Left lung (tissue), 4 donors: ENCODE measurements at regions not wholly inside any gene's neighbourhood (a gene's known extent, or its start where the extent isn't known, plus 50 kb on each side); places are given as distances from the start of the nearest gene placed in this dataset.
A peak's percentile ranks its signal among the peaks of the same experiment; 100 is the strongest.

Experiments used
- ATAC-seq: fragments of 200-7000 bp; cut with Tn5 transposase; one replicate; pipeline ENCODE4 v1.9.1; 2020; ENCODE audit warnings: moderate library complexity
- DNase-seq, 4 donors: peaks; one replicate each; pipeline ENCODE4 v3.0.0-alpha.2; 2013 to 2020
- H3K27ac ChIP-seq, 2 donors: fragments of 200-600 bp; sonication (generic) in 1 of 2; one replicate each; pipeline versions ENCODE4 v1.5.0 to v1.8.0; 2020 to 2021
- H3K27me3 ChIP-seq, 2 donors: fragments of 200-600 bp; sonication (generic) in 1 of 2; one replicate each; pipeline versions ENCODE4 v1.5.0 to v1.8.0; 2020 to 2021
- H3K36me3 ChIP-seq, 2 donors: fragments of 200-600 bp; sonication (generic) in 1 of 2; one replicate each; pipeline versions ENCODE4 v1.5.0 to v1.8.0; 2020 to 2021
- H3K4me1 ChIP-seq, 2 donors: fragments of 200-600 bp; one replicate each; pipeline ENCODE4 v1.8.0; 2021
- H3K4me3 ChIP-seq, 2 donors: fragments of 200-600 bp; sonication (generic) in 1 of 2; one replicate each; pipeline versions ENCODE4 v1.5.0 to v1.8.0; 2020 to 2021; ENCODE audit warnings: mild to moderate bottlenecking in 1 of 2
- H3K9me3 ChIP-seq, 2 donors: fragments of 200-600 bp; sonication (generic) in 1 of 2; one replicate each; pipeline versions ENCODE4 v1.5.0 to v1.8.0; 2020 to 2021
- intact Hi-C, 2 donors: fragments of 100-400 bp; cut with DNase I; formaldehyde crosslinking; loops; one replicate each; pipeline versions ENCODE4 v1.11.2 to v1.14.2; 2022
- TF ChIP-seq, protein P1 (sequence below), 2 donors: fragments of 200-600 bp; sonication (generic) in 1 of 2; IDR thresholded peaks; one replicate each; pipeline versions ENCODE4 v1.5.0 to v1.8.0; 2021; ENCODE audit warnings: antibody characterized with exemption in 2 of 2
- donor health status: DM: no; HTN: yes; CAD: no.
- donor health status: DM: no; HTN: no; CAD: no.

DNA sequence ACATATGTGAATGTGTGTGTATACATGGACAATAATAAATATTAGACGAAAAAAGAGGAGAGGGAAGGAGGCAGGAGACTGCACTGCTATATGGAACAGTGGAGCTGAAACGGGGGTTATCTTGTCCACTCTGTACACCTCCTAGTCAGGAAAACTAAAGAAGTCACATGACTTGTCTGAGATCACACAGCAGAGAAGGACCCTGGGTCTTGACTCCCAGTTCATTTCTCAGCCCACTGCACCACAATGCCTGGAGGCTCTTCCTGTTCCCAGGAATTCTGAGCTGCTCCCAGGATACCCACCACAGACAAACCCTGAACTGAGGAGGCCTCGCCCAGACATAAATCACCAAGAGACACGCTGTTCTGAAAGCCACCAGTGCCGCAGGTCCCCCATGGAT lies 349.6 kb downstream of the CTTN start:
- intact Hi-C loops: no loop called here
- ATAC-seq: no peak

DNA sequence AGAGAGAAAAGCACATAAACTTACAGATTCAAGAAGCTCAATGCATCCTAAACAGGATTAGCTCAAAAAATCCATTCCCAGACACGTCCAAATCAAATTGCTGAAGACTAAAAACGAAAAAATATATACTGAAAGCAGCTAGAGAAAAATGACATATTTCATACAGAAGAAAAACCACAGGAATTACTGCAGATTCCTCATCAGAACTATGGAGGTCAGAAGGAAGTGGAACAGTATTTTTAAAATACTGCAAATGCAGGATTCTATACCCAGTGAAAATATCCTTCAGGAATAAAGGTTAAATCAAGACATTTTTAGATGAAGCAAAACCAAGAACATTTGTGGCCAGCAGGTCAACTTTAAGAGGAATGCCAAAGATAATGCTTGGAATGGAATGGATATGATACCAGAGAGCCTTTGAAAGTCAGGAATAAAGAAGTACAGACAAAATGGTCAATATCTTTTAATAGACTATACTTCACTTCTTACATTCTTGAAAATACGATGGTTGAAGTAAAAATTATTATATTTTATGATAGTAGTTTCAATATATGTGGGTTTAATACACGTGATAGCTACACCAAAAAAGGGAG lies 352.9 kb downstream of the CTTN start:
- intact Hi-C loops: no loop called here
- TF ChIP-seq, protein P1, sequence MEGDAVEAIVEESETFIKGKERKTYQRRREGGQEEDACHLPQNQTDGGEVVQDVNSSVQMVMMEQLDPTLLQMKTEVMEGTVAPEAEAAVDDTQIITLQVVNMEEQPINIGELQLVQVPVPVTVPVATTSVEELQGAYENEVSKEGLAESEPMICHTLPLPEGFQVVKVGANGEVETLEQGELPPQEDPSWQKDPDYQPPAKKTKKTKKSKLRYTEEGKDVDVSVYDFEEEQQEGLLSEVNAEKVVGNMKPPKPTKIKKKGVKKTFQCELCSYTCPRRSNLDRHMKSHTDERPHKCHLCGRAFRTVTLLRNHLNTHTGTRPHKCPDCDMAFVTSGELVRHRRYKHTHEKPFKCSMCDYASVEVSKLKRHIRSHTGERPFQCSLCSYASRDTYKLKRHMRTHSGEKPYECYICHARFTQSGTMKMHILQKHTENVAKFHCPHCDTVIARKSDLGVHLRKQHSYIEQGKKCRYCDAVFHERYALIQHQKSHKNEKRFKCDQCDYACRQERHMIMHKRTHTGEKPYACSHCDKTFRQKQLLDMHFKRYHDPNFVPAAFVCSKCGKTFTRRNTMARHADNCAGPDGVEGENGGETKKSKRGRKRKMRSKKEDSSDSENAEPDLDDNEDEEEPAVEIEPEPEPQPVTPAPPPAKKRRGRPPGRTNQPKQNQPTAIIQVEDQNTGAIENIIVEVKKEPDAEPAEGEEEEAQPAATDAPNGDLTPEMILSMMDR (IDR thresholded peaks at IDR 0.05): no peak
- Histone ChIP-seq H3K4me3 (no peak overlapping the region), H3K27me3 (peaks cover 0 to 13% of the 10 kb centered on the region in 2 donors), H3K9me3 (peaks cover 0 to 23% of the 10 kb centered on the region in 2 donors), H3K4me1 (no peaks in the 10 kb centered on the region), H3K36me3 (no peaks in the 10 kb centered on the region), H3K27ac (no peak overlapping the region)
- ATAC-seq (no peak), DNase-seq (no peak)

More for the DNA sequence above, 349.6 kb downstream of the CTTN start:
- no peak overlapping the region for H3K4me3 ChIP-seq
- H3K9me3 ChIP-seq: peaks cover 0 to 23% of the 10 kb centered on the region in 2 donors
- H3K27ac ChIP-seq: no peak overlapping the region
- peaks cover 0 to 34% of the 10 kb centered on the region in 2 donors for H3K27me3 ChIP-seq
- no peaks in the 10 kb centered on the region for H3K36me3 ChIP-seq
- TF ChIP-seq, protein P1 (IDR thresholded peaks at IDR 0.05): no peak
- DNase-seq: no peak
- no peaks in the 10 kb centered on the region for H3K4me1 ChIP-seq

DNA sequence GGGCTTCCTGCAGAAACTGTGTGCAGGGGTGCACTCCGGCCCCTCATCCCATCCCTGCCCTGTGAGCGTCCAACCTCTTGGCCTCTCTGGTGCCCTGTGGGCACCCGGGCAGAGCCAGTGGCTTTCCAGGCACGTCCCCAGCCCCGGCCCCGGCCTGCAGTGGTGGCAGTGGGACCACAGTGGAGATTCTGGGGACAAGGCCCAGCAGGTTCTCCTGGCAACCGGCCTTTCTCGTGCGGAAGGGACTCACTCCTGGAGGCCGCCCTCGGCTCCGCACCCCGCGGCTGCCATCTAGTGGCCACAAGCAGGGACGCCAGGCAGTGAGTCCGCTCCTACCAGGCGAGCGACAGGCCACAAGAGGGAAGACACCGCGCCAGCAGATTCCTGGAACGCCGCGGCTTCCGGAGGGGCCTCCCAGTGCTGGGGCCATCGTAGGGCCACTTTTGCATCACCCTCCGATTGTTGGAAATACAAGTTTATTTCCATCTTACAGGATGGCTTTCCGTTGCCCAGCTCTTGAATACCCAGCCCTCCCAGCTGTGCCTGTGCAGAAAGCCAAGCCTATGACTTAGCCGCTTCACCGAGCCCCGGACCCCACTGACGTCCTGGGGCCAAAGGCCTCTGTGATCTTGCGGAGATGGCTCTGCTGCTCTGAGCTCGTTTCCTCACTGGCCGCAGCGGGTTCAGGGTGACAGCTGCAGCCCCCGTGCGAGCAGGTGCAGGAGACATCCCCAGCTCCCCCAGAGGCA lies 357.3 kb downstream of the CTTN start:
- H3K4me3 ChIP-seq: no peak overlapping the region
- intact Hi-C loops: loop anchor here in 1 of 2 donors (5.0 kb wide), 1 partner anchor 288 kb away; no protein-coding TSS in a partner anchor
- H3K4me1 ChIP-seq: no peaks in the 10 kb centered on the region
- peaks cover 0 to 14% of the 10 kb centered on the region in 2 donors for H3K9me3 ChIP-seq
- peak; percentile 99 for ATAC-seq
- H3K27ac ChIP-seq: no peak overlapping the region
- TF ChIP-seq, protein P1 (IDR thresholded peaks at IDR 0.05): peak; percentile 96 to 97
- H3K36me3 ChIP-seq: no peaks in the 10 kb centered on the region
- peaks cover 0 to 17% of the 10 kb centered on the region in 2 donors for H3K27me3 ChIP-seq
- DNase-seq: peak; percentile 54 to 92 (median 74)

DNA sequence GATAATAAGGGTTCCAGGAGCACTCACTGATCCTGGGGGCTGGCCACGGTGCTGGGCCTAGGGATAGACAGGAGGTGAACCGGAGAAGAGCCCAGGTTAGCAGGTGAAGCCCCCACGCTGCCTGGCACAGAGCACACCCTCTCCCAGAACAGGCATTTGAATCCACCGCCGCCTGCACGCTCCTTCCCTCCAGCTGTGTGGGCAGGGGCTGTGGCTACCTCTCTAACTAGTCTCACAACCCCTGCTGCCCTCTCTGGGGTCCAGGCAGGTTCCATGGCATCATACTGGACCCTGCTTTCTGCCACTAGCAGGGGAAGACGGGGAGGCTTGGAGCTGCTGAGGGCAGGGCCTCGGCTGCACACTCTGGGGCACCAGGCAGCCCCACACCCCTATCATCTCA lies 358.0 kb downstream of the CTTN start:
- no peak for DNase-seq
- H3K4me1 ChIP-seq: no peaks in the 10 kb centered on the region
- H3K27me3 ChIP-seq: peaks cover 0 to 17% of the 10 kb centered on the region in 2 donors
- H3K9me3 ChIP-seq: peaks cover 0 to 10% of the 10 kb centered on the region in 2 donors
- H3K36me3 ChIP-seq: no peaks in the 10 kb centered on the region
- no peak overlapping the region for H3K27ac ChIP-seq
- TF ChIP-seq, protein P1 (IDR thresholded peaks at IDR 0.05): no peak
- intact Hi-C loops: loop anchor here in 1 of 2 donors (5.0 kb wide), 1 partner anchor 289 kb away; no protein-coding TSS in a partner anchor
- no peak for ATAC-seq
- no peak overlapping the region for H3K4me3 ChIP-seq

DNA sequence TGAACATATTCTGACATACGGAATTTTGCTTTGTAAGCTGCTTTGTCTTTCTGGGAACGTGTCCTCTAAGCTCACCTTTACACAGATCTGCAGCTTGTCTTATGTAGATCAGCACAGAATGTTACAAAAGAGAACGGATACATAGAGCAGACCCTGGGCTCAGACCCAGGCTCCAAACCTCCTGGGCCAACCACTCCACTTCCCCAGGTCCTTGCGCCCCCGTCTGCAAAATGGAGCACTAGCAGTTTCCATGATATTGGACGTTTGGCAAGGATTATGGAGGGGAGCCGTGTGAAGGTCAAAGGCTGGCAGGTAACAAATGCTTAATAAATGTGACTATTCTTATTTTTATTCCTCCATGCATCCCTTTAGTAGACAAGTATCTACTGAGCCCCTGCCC lies 358.4 kb downstream of the CTTN start:
- peaks cover 0 to 5% of the 10 kb centered on the region in 2 donors for H3K9me3 ChIP-seq
- no peak for DNase-seq
- no peaks in the 10 kb centered on the region for H3K4me1 ChIP-seq
- no peak for ATAC-seq
- H3K27me3 ChIP-seq: peaks cover 0 to 17% of the 10 kb centered on the region in 2 donors
- no peaks in the 10 kb centered on the region for H3K36me3 ChIP-seq
- intact Hi-C loops: loop anchor here in 1 of 2 donors (5.0 kb wide), 1 partner anchor 289 kb away; no protein-coding TSS in a partner anchor
- TF ChIP-seq, protein P1 (IDR thresholded peaks at IDR 0.05): no peak
- H3K4me3 ChIP-seq: no peak overlapping the region
- no peak overlapping the region for H3K27ac ChIP-seq
